Karpas-422 (cell line): ENCODE measurements at regions not wholly inside any gene's neighbourhood (a gene's known extent, or its start where the extent isn't known, plus 50 kb on each side); places are given as distances from the start of the nearest gene placed in this dataset.

Experiments used
- DNase-seq: peaks from one replicate; pipeline ENCODE4 v3.0.0-alpha.2; 2015
- H2AFZ ChIP-seq: fragments of 200-600 bp; sonication (generic); 2 replicates; pipeline ENCODE4 v1.6.1; 2014; ENCODE audit warnings: antibody characterized with exemption, low read length, mixed read lengths
- H3K27ac ChIP-seq: fragments of 200-600 bp; sonication (generic); 2 replicates; pipeline ENCODE4 v1.5.1; 2014; ENCODE audit warnings: mild to moderate bottlenecking, low read length, moderate library complexity
- H3K27me3 ChIP-seq: fragments of 200-600 bp; sonication (generic); 2 replicates; pipeline ENCODE4 v1.6.1; 2014; ENCODE audit warnings: low read length, mixed read lengths
- H3K36me3 ChIP-seq: fragments of 200-600 bp; sonication (generic); 2 replicates; pipeline ENCODE4 v1.6.1; 2014; ENCODE audit warnings: low read length, mixed read lengths; ENCODE audit not compliant: insufficient read depth
- H3K4me1 ChIP-seq: fragments of 200-600 bp; sonication (generic); 2 replicates; pipeline ENCODE4 v1.6.1; 2014; ENCODE audit warnings: mild to moderate bottlenecking, low read length, mixed read lengths
- H3K4me2 ChIP-seq: fragments of 200-600 bp; sonication (generic); 2 replicates; pipeline ENCODE4 v1.6.1; 2014; ENCODE audit warnings: low read length, low read depth, mild to moderate bottlenecking; ENCODE audit not compliant: poor library complexity, severe bottlenecking
- H3K4me3 ChIP-seq: fragments of 200-600 bp; sonication (generic); 2 replicates; pipeline ENCODE4 v1.5.1; 2014; ENCODE audit warnings: mild to moderate bottlenecking, antibody characterized with exemption, low read length, mixed read lengths
- H3K79me2 ChIP-seq: fragments of 200-600 bp; sonication (generic); 2 replicates; pipeline ENCODE4 v1.6.1; 2014; ENCODE audit warnings: mild to moderate bottlenecking, low read length, mixed read lengths
- H3K9ac ChIP-seq: fragments of 200-600 bp; sonication (generic); 2 replicates; pipeline ENCODE4 v1.6.0; 2014; ENCODE audit warnings: low read length
- H3K9me2 ChIP-seq: fragments of 200-600 bp; sonication (generic), shearing (Covaris generic); replicated peaks from 2 replicates; pipeline ENCODE4 v1.6.0; 2014; ENCODE audit warnings: mild to moderate bottlenecking, low read length, moderate library complexity; ENCODE audit not compliant: insufficient read depth
- H3K9me3 ChIP-seq: fragments of 300-700, 200-600 bp; sonication (generic); 2 replicates; pipeline ENCODE4 v1.6.1; 2014; ENCODE audit warnings: low read length, mixed read lengths
- H4K20me1 ChIP-seq: fragments of 200-600 bp; sonication (generic); 2 replicates; pipeline ENCODE4 v1.6.1; 2014; ENCODE audit warnings: mild to moderate bottlenecking, antibody characterized with exemption, low read length, low read depth; ENCODE audit not compliant: insufficient read depth

- H3K27ac ChIP-seq: no peak overlapping the region
- H3K4me1 ChIP-seq: peaks cover 8% of the 10 kb centered on the region
- no peak overlapping the region for H3K9ac ChIP-seq
- no peaks in the 10 kb centered on the region; the same call in 1 of the 2 replicates for H3K9me2 ChIP-seq
- no peaks in the 10 kb centered on the region for H4K20me1 ChIP-seq
- H3K9me3 ChIP-seq: no peaks in the 10 kb centered on the region
- no peaks in the 10 kb centered on the region for H3K79me2 ChIP-seq
- H2AFZ ChIP-seq: no peak overlapping the region
- no peak overlapping the region for H3K4me2 ChIP-seq
- H3K36me3 ChIP-seq: no peaks in the 10 kb centered on the region
- no peak overlapping the region for H3K4me3 ChIP-seq
- no peaks in the 10 kb centered on the region for H3K27me3 ChIP-seq
- no peak for DNase-seq
These were observed 269.8 kb upstream of the KLF6 start for GRCh38 chr10:4054656-4055435.

- H3K4me3 ChIP-seq: no peak overlapping the region
- H3K4me1 ChIP-seq: peaks cover 8% of the 10 kb centered on the region
- DNase-seq: peak; percentile 52
- no peaks in the 10 kb centered on the region for H3K9me3 ChIP-seq
- no peak overlapping the region for H3K9ac ChIP-seq
- no peak overlapping the region for H2AFZ ChIP-seq
- H3K9me2 ChIP-seq: no peaks in the 10 kb centered on the region; the same call in 1 of the 2 replicates
- H3K27me3 ChIP-seq: no peaks in the 10 kb centered on the region
- H4K20me1 ChIP-seq: no peaks in the 10 kb centered on the region
- no peak overlapping the region for H3K4me2 ChIP-seq
- H3K27ac ChIP-seq: no peak overlapping the region
- no peaks in the 10 kb centered on the region for H3K36me3 ChIP-seq
- no peaks in the 10 kb centered on the region for H3K79me2 ChIP-seq
These were observed 268.9 kb upstream of the KLF6 start for GRCh38 chr10:4053940-4054339.

- no peak overlapping the region for H3K27ac ChIP-seq
- no peaks in the 10 kb centered on the region for H3K36me3 ChIP-seq
- no peaks in the 10 kb centered on the region for H4K20me1 ChIP-seq
- no peak overlapping the region for H2AFZ ChIP-seq
- H3K9me2 ChIP-seq: no peaks in the 10 kb centered on the region; the same call in 1 of the 2 replicates
- no peak for DNase-seq
- H3K27me3 ChIP-seq: no peaks in the 10 kb centered on the region
- peak overlapping the region; percentile 30; the same call in 1 of the 2 replicates for H3K4me3 ChIP-seq
- H3K4me1 ChIP-seq: peaks cover 8% of the 10 kb centered on the region
- H3K9ac ChIP-seq: 0 out of 2 replicates have a peak overlapping the region, but pooled peaks have one; percentile 10
- H3K4me2 ChIP-seq: peak overlapping the region; percentile 42
- H3K79me2 ChIP-seq: no peaks in the 10 kb centered on the region
- H3K9me3 ChIP-seq: no peaks in the 10 kb centered on the region
These were observed 266.7 kb upstream of the KLF6 start for GRCh38 chr10:4051641-4052151.

GRCh38 chr10:4051011-4051640 is 266.1 kb upstream of the KLF6 start:
- Histone ChIP-seq H3K27ac (no peak overlapping the region), H3K9ac (0 out of 2 replicates have a peak overlapping the region, but pooled peaks have one; percentile 10), H3K4me3 (peak overlapping the region; percentile 30; the same call in 1 of the 2 replicates), H4K20me1 (no peaks in the 10 kb centered on the region), H3K79me2 (no peaks in the 10 kb centered on the region), H3K4me2 (peak overlapping the region; percentile 42), H3K4me1 (peaks cover 8% of the 10 kb centered on the region), H3K9me2 (no peaks in the 10 kb centered on the region; the same call in 1 of the 2 replicates), H3K36me3 (no peaks in the 10 kb centered on the region), H3K9me3 (no peaks in the 10 kb centered on the region), H2AFZ (peak overlapping the region; percentile 21; the same call in 1 of the 2 replicates), H3K27me3 (no peaks in the 10 kb centered on the region)
- no peak for DNase-seq

- no peaks in the 10 kb centered on the region for H3K27me3 ChIP-seq
- H3K9me3 ChIP-seq: no peaks in the 10 kb centered on the region
- no peaks in the 10 kb centered on the region for H4K20me1 ChIP-seq
- H3K27ac ChIP-seq: no peak overlapping the region
- H3K9me2 ChIP-seq: no peaks in the 10 kb centered on the region; the same call in 1 of the 2 replicates
- no peaks in the 10 kb centered on the region for H3K36me3 ChIP-seq
- no peak overlapping the region for H2AFZ ChIP-seq
- no peak overlapping the region for H3K9ac ChIP-seq
- H3K4me2 ChIP-seq: no peak overlapping the region
- DNase-seq: no peak
- H3K4me3 ChIP-seq: no peak overlapping the region
- peaks cover 8% of the 10 kb centered on the region for H3K4me1 ChIP-seq
- no peaks in the 10 kb centered on the region for H3K79me2 ChIP-seq
These were observed 265.1 kb upstream of the KLF6 start for GRCh38 chr10:4050061-4050460.

- Histone ChIP-seq H3K27ac (no peak overlapping the region), H4K20me1 (no peaks in the 10 kb centered on the region), H3K4me3 (no peak overlapping the region), H3K9ac (no peak overlapping the region), H2AFZ (no peak overlapping the region), H3K9me2 (no peaks in the 10 kb centered on the region; the same call in 1 of the 2 replicates), H3K9me3 (no peaks in the 10 kb centered on the region), H3K27me3 (no peaks in the 10 kb centered on the region), H3K79me2 (no peaks in the 10 kb centered on the region), H3K4me1 (peaks cover 7% of the 10 kb centered on the region), H3K36me3 (no peaks in the 10 kb centered on the region), H3K4me2 (no peak overlapping the region)
- no peak for DNase-seq
These were observed 264.3 kb upstream of the KLF6 start for GRCh38 chr10:4049348-4049747.

- Histone ChIP-seq H4K20me1 (no peaks in the 10 kb centered on the region), H3K27me3 (no peaks in the 10 kb centered on the region), H3K4me2 (no peak overlapping the region), H3K36me3 (no peaks in the 10 kb centered on the region), H3K9me2 (no peaks in the 10 kb centered on the region; the same call in 1 of the 2 replicates), H3K9ac (no peak overlapping the region), H3K27ac (no peak overlapping the region), H3K4me3 (no peak overlapping the region), H3K4me1 (peaks cover 4% of the 10 kb centered on the region; the same call in 1 of the 2 replicates), H3K79me2 (no peaks in the 10 kb centered on the region), H2AFZ (no peak overlapping the region), H3K9me3 (no peaks in the 10 kb centered on the region)
- no peak for DNase-seq
These were observed 263.3 kb upstream of the KLF6 start for GRCh38 chr10:4048236-4048864.
